ENCODE measurements at regions not wholly inside any gene's neighbourhood (a gene's known extent, or its start where the extent isn't known, plus 50 kb on each side); places are given as distances from the start of the nearest gene placed in this dataset.
"Not testable (repeated sequence)": the region's sequence is repeated elsewhere in the genome, so short reads cannot be mapped to it uniquely, and the experiment has no call there.

DNA sequence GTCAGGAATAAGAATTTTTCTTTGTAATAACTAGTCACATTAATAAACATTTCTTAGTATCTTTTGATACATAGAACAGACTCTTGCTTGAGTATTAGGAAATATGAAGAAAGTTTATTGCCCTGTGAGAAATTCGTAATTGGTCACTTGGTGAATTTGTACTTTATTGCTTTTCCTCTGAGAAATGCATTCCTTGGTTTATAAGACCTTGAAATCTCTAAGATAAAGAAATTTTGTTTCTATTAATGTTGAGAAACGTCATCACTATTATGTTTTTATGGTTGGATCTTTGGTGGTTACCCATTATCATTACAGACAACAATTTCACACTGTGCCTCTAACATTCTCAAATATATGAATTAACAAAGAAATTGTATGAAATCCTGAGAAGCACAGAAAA, 652.0 kb upstream of the NECTIN3 start:
- H3K4me1 Mint-ChIP-seq, result peaks cover 0 to 4% (median under 1%) of the 10 kb centered on the region in 4 donors
- no peaks in the 10 kb centered on the region for H3K36me3 Mint-ChIP-seq
- no peaks in the 10 kb centered on the region for H3K27me3 Mint-ChIP-seq
- Histone ChIP-seq H3K4me3 (ENCODE audit: low read length in 2 of 2) (no peak overlapping the region), H3K4me1 (ENCODE audit: insufficient read depth, low read length) (no peaks in the 10 kb centered on the region), H3K36me3 (ENCODE audit: insufficient read depth, low read length) (no peaks in the 10 kb centered on the region), H3K27ac (ENCODE audit: low read depth, low read length) (no peak overlapping the region), H3K27me3 (ENCODE audit: insufficient read depth, low read length) (no peaks in the 10 kb centered on the region), H3K9me3 (ENCODE audit: control insufficient read depth in 1 of 2, low read length in 2 of 2) (no peaks in the 10 kb centered on the region)
- H3K4me3 Mint-ChIP-seq, result no peak overlapping the region
- no peak overlapping the region for H3K27ac Mint-ChIP-seq
- DNase-seq, result no peak
- no peaks in the 10 kb centered on the region for H3K9me3 Mint-ChIP-seq
- CTCF ChIA-PET (ENCODE audit: partially characterized antibody), result no interaction called here
- POLR2A ChIA-PET (ENCODE audit: partially characterized antibody), result no interaction called here
- intact Hi-C loops (cut with micrococcal nuclease), result no loop called here

- H3K36me3 Mint-ChIP-seq, result no peaks in the 10 kb centered on the region
- Histone ChIP-seq H3K4me3 (ENCODE audit: low read length in 2 of 2) (no peak overlapping the region), H3K27ac (ENCODE audit: low read depth, low read length) (no peak overlapping the region), H3K9me3 (ENCODE audit: control insufficient read depth in 1 of 2, low read length in 2 of 2) (no peaks in the 10 kb centered on the region), H3K4me1 (ENCODE audit: insufficient read depth, low read length) (no peaks in the 10 kb centered on the region), H3K27me3 (ENCODE audit: insufficient read depth, low read length) (no peaks in the 10 kb centered on the region), H3K36me3 (ENCODE audit: insufficient read depth, low read length) (no peaks in the 10 kb centered on the region)
- no peak overlapping the region for H3K27ac Mint-ChIP-seq
- intact Hi-C loops (cut with micrococcal nuclease), result no loop called here
- no peak for DNase-seq
- peaks cover 0 to 4% (median under 1%) of the 10 kb centered on the region in 4 donors for H3K4me1 Mint-ChIP-seq
- POLR2A ChIA-PET (ENCODE audit: partially characterized antibody), result no interaction called here
- no peaks in the 10 kb centered on the region for H3K9me3 Mint-ChIP-seq
- H3K27me3 Mint-ChIP-seq, result no peaks in the 10 kb centered on the region
- CTCF ChIA-PET (ENCODE audit: partially characterized antibody), result no interaction called here
- H3K4me3 Mint-ChIP-seq, result no peak overlapping the region
These were observed 651.4 kb upstream of the NECTIN3 start for GRCh38 chr3:110420158-110420641.

DNA sequence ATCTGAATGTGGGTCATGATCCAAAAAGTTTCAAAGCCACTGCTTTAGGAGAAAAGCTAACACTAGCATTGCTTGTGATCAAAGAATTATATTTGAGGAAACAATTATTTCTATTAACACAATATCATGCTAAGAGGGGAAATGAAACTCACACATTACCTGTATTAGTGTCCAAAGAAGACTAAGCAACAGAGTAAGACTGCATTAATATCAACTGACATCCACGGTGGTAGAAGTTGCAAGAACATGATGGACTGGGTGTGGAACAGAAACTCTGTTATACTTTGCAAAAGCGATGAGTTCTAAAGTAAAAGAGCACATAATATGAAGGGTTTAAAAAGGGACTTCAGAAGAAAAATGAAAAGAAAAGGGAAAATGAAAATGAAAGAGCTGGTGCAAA, 648.3 kb upstream of the NECTIN3 start:
- Histone ChIP-seq H3K27me3 (ENCODE audit: insufficient read depth, low read length) (no peaks in the 10 kb centered on the region), H3K4me3 (ENCODE audit: low read length in 2 of 2) (no peak overlapping the region), H3K4me1 (ENCODE audit: insufficient read depth, low read length) (no peaks in the 10 kb centered on the region), H3K27ac (ENCODE audit: low read depth, low read length) (no peak overlapping the region), H3K36me3 (ENCODE audit: insufficient read depth, low read length) (no peaks in the 10 kb centered on the region), H3K9me3 (ENCODE audit: control insufficient read depth in 1 of 2, low read length in 2 of 2) (no peaks in the 10 kb centered on the region)
- Mint-ChIP-seq H3K9me3 (no peaks in the 10 kb centered on the region), H3K27ac (no peak overlapping the region), H3K4me1 (peaks cover 0 to 4% (median under 1%) of the 10 kb centered on the region in 4 donors), H3K36me3 (no peaks in the 10 kb centered on the region), H3K27me3 (no peaks in the 10 kb centered on the region), H3K4me3 (peak overlapping the region in 1 of 8 donors; percentile 33)
- no peak for DNase-seq
- POLR2A ChIA-PET (ENCODE audit: partially characterized antibody), result no interaction called here
- intact Hi-C loops (cut with micrococcal nuclease), result no loop called here
- CTCF ChIA-PET (ENCODE audit: partially characterized antibody), result interaction anchor here (1.3 kb wide), 1 partner anchor 109 kb away, joined by 3 read pairs; no protein-coding TSS in a partner anchor

GRCh38 chr3:110430146-110430545, 641.5 kb upstream of the NECTIN3 start:
- ChIA-PET CTCF (ENCODE audit: partially characterized antibody) (no interaction called here), POLR2A (ENCODE audit: partially characterized antibody) (no interaction called here)
- no peaks in the 10 kb centered on the region for H3K9me3 ChIP-seq (ENCODE audit: control insufficient read depth in 1 of 2, low read length in 2 of 2)
- no peak overlapping the region for H3K4me3 ChIP-seq (ENCODE audit: low read length in 2 of 2)
- H3K27me3 ChIP-seq (ENCODE audit: insufficient read depth, low read length), result no peaks in the 10 kb centered on the region
- H3K27ac Mint-ChIP-seq, result no peak overlapping the region
- no peaks in the 10 kb centered on the region for H3K27me3 Mint-ChIP-seq
- intact Hi-C loops (cut with micrococcal nuclease), result no loop called here
- H3K4me3 Mint-ChIP-seq, result no peak overlapping the region
- H3K4me1 Mint-ChIP-seq, result no peaks in the 10 kb centered on the region
- no peak for DNase-seq
- no peak overlapping the region for H3K27ac ChIP-seq (ENCODE audit: low read depth, low read length)
- H3K4me1 ChIP-seq (ENCODE audit: insufficient read depth, low read length), result no peaks in the 10 kb centered on the region
- no peaks in the 10 kb centered on the region for H3K36me3 ChIP-seq (ENCODE audit: insufficient read depth, low read length)
- H3K9me3 Mint-ChIP-seq, result no peaks in the 10 kb centered on the region
- no peaks in the 10 kb centered on the region for H3K36me3 Mint-ChIP-seq

DNA sequence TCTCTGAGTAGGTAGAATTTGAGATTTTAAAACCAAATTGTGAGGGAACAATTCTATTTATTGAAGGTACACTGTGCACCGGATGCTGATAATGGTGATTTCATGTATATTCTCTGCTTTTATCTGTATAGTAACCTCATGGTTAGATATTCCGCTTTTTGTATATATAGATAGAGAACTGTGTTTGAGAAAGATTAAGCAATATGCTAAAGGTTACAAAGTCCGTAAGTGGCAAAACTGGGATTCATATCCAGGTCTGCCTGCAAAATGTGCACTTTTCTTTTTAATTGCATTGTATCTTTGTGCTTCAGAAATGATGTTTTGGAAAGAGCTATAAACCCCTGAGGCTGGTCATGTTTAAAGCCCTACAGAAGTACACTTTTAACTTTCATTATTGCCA, 635.4 kb upstream of the NECTIN3 start:
- H3K27ac ChIP-seq (ENCODE audit: low read depth, low read length), result no peak overlapping the region
- no peaks in the 10 kb centered on the region for H3K36me3 Mint-ChIP-seq
- peaks cover 0 to 2% (median 0%) of the 10 kb centered on the region in 8 donors for H3K9me3 Mint-ChIP-seq
- intact Hi-C loops (cut with micrococcal nuclease), result no loop called here
- H3K36me3 ChIP-seq (ENCODE audit: insufficient read depth, low read length), result no peaks in the 10 kb centered on the region
- no peaks in the 10 kb centered on the region for H3K27me3 ChIP-seq (ENCODE audit: insufficient read depth, low read length)
- no peaks in the 10 kb centered on the region for H3K27me3 Mint-ChIP-seq
- H3K4me1 ChIP-seq (ENCODE audit: insufficient read depth, low read length), result no peaks in the 10 kb centered on the region
- CTCF ChIA-PET (ENCODE audit: partially characterized antibody), result interaction anchor here (1.1 kb wide), 1 partner anchor 8 kb away, joined by 3 read pairs; no protein-coding TSS in a partner anchor
- H3K9me3 ChIP-seq (ENCODE audit: control insufficient read depth in 1 of 2, low read length in 2 of 2), result no peaks in the 10 kb centered on the region
- H3K4me3 Mint-ChIP-seq, result no peak overlapping the region
- H3K4me1 Mint-ChIP-seq, result no peaks in the 10 kb centered on the region
- POLR2A ChIA-PET (ENCODE audit: partially characterized antibody), result no interaction called here
- H3K27ac Mint-ChIP-seq, result no peak overlapping the region
- DNase-seq, result no peak
- H3K4me3 ChIP-seq (ENCODE audit: low read length in 2 of 2), result no peak overlapping the region

- H3K4me1 Mint-ChIP-seq; H3K27ac ChIP-seq (ENCODE audit: low read depth, low read length); H3K27ac Mint-ChIP-seq; H3K4me3 ChIP-seq (ENCODE audit: low read length in 2 of 2); H3K27me3 ChIP-seq (ENCODE audit: insufficient read depth, low read length); H3K4me1 ChIP-seq (ENCODE audit: insufficient read depth, low read length); H3K9me3 Mint-ChIP-seq; H3K27me3 Mint-ChIP-seq; POLR2A ChIA-PET (ENCODE audit: partially characterized antibody); H3K36me3 ChIP-seq (ENCODE audit: insufficient read depth, low read length); H3K36me3 Mint-ChIP-seq; H3K4me3 Mint-ChIP-seq; intact Hi-C loops (cut with micrococcal nuclease); DNase-seq; CTCF ChIA-PET (ENCODE audit: partially characterized antibody); H3K9me3 ChIP-seq (ENCODE audit: control insufficient read depth in 1 of 2, low read length in 2 of 2): not testable (repeated sequence)
These were observed 631.5 kb upstream of the NECTIN3 start for GRCh38 chr3:110440066-110440653.

DNA sequence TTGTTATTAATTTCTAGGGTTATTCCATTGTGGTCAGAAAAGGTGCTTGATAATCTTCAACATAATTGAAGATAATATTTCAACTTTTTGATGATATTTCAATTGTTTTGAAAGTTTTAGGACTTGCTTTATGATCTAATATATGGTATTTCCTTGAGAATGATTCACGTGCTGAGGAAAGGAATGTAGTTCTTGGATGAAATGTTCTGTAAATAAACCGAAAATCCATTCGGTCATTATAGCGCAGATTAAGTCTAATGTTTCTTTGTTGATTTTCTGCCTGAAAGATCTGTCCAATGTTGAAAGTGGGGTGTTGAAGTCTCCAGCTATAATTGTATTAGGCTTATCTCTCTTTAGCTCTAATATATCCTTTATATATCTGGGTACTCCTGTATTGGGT, 617.5 kb upstream of the NECTIN3 start:
- H3K27me3 Mint-ChIP-seq, result peaks cover 1 to 2% of the 10 kb centered on the region in 2 donors
- no peak overlapping the region for H3K4me3 Mint-ChIP-seq
- ChIA-PET CTCF (ENCODE audit: partially characterized antibody) (no interaction called here), POLR2A (ENCODE audit: partially characterized antibody) (no interaction called here)
- Histone ChIP-seq H3K27ac (ENCODE audit: low read depth, low read length) (no peak overlapping the region), H3K4me3 (ENCODE audit: low read length in 2 of 2) (no peak overlapping the region), H3K27me3 (ENCODE audit: insufficient read depth, low read length) (no peaks in the 10 kb centered on the region), H3K36me3 (ENCODE audit: insufficient read depth, low read length) (no peaks in the 10 kb centered on the region), H3K9me3 (ENCODE audit: control insufficient read depth in 1 of 2, low read length in 2 of 2) (no peaks in the 10 kb centered on the region), H3K4me1 (ENCODE audit: insufficient read depth, low read length) (no peaks in the 10 kb centered on the region)
- H3K4me1 Mint-ChIP-seq, result no peaks in the 10 kb centered on the region
- no peak overlapping the region for H3K27ac Mint-ChIP-seq
- intact Hi-C loops (cut with micrococcal nuclease), result no loop called here
- DNase-seq, result no peak
- H3K36me3 Mint-ChIP-seq, result no peaks in the 10 kb centered on the region
- H3K9me3 Mint-ChIP-seq, result peaks cover 0 to 3% (median 0%) of the 10 kb centered on the region in 8 donors

DNA sequence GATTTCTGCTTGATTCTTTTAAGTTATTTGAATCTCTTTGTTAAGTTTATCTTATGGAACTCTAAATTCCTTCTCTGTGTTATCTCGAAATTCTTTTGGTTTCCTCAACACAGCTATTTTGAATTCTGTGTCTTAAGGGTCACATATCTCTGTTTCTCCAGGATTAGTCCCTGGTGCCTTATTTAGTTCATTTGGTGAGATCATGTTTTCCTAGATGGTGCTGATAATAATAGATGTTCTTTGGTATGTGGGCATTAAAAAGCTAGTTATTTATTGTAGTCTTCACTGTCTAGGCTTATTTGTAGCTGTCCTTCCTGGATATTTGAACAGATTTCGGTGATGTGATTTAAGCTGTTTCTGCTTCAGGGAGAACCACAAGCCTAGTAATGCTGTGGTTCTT, 615.6 kb upstream of the NECTIN3 start:
- H3K4me3 ChIP-seq (ENCODE audit: low read length in 2 of 2), result no peak overlapping the region

More for the DNA sequence above, 615.6 kb upstream of the NECTIN3 start:
- no peak for DNase-seq
- POLR2A ChIA-PET (ENCODE audit: partially characterized antibody), result no interaction called here
- Mint-ChIP-seq H3K27me3 (peaks cover 1 to 2% of the 10 kb centered on the region in 2 donors), H3K4me1 (no peaks in the 10 kb centered on the region), H3K4me3 (no peak overlapping the region), H3K27ac (no peak overlapping the region), H3K9me3 (peaks cover 0 to 3% (median 0%) of the 10 kb centered on the region in 8 donors), H3K36me3 (no peaks in the 10 kb centered on the region)
- CTCF ChIA-PET (ENCODE audit: partially characterized antibody), result no interaction called here
- no peaks in the 10 kb centered on the region for H3K4me1 ChIP-seq (ENCODE audit: insufficient read depth, low read length)
- H3K9me3 ChIP-seq (ENCODE audit: control insufficient read depth in 1 of 2, low read length in 2 of 2), result no peaks in the 10 kb centered on the region
- H3K27ac ChIP-seq (ENCODE audit: low read depth, low read length), result no peak overlapping the region
- H3K27me3 ChIP-seq (ENCODE audit: insufficient read depth, low read length), result no peaks in the 10 kb centered on the region
- intact Hi-C loops (cut with micrococcal nuclease), result no loop called here
- no peaks in the 10 kb centered on the region for H3K36me3 ChIP-seq (ENCODE audit: insufficient read depth, low read length)

Measured in CD4-positive, alpha-beta memory T cell (primary cell).